ENCODE measurements at regions not wholly inside any gene's neighbourhood (a gene's known extent, or its start where the extent isn't known, plus 50 kb on each side); places are given as distances from the start of the nearest gene placed in this dataset.

DNA sequence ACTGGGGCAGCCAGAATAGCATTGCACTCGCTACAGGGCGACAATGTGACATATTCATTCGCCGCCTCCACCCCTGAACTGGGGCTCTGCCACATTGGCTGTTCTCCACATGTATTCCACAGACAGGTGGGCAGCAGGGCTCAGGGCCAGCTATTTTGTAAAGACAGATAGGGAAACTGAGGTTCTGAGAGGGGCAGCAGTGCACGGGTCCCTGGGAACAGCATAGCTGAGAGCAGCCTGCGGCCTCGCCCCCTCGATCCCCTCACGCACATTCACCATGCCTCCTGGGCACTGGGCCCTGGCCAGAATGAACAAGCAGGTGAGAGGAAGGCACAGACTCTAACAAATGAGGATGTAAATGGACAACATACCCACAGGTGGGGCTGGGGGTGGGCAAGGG, 75.0 kb upstream of the SPATA12 start:
- Mint-ChIP-seq H3K27ac (peak overlapping the region; percentile 84 to 86 (median 85)), H3K4me1 (peaks cover 66% of the 10 kb centered on the region), H3K36me3 (ENCODE audit: low read depth) (peaks cover 3% of the 10 kb centered on the region), H3K27me3 (ENCODE audit: low read depth) (no peaks in the 10 kb centered on the region), H3K4me3 (no peak overlapping the region), H3K9me3 (no peaks in the 10 kb centered on the region)
- TF ChIP-seq, protein P1, sequence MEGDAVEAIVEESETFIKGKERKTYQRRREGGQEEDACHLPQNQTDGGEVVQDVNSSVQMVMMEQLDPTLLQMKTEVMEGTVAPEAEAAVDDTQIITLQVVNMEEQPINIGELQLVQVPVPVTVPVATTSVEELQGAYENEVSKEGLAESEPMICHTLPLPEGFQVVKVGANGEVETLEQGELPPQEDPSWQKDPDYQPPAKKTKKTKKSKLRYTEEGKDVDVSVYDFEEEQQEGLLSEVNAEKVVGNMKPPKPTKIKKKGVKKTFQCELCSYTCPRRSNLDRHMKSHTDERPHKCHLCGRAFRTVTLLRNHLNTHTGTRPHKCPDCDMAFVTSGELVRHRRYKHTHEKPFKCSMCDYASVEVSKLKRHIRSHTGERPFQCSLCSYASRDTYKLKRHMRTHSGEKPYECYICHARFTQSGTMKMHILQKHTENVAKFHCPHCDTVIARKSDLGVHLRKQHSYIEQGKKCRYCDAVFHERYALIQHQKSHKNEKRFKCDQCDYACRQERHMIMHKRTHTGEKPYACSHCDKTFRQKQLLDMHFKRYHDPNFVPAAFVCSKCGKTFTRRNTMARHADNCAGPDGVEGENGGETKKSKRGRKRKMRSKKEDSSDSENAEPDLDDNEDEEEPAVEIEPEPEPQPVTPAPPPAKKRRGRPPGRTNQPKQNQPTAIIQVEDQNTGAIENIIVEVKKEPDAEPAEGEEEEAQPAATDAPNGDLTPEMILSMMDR (IDR thresholded peaks at IDR 0.05; ENCODE audit: unreplicated experiment in 3 of 3): no peak

DNA sequence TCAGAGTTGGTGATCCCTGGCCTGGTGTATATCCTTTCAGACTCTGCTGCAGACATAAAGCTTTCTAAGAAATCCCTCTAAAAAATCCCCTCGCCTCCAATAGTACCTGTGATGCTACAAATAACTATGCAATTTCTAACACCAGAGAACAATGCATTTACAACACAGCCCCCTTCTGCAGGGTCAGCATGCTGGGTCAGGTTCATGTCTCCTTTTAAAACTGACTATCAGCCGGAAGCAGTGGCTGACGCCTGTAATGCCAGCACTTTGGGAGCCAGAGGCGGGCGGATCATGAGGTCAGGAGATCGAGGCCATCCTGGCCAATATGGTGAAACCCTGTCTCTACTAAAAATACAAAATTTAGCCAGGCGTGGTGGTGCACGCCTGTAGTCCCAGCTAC, 77.0 kb upstream of the SPATA12 start:
- peak overlapping the region; percentile 45 to 94 (median 86) for H3K27ac Mint-ChIP-seq
- H3K27me3 Mint-ChIP-seq (ENCODE audit: low read depth): no peaks in the 10 kb centered on the region
- no peak overlapping the region for H3K4me3 Mint-ChIP-seq
- TF ChIP-seq, protein P1 (IDR thresholded peaks at IDR 0.05; ENCODE audit: unreplicated experiment in 3 of 3): no peak
- H3K4me1 Mint-ChIP-seq: peaks cover 49% of the 10 kb centered on the region
- H3K9me3 Mint-ChIP-seq: no peaks in the 10 kb centered on the region
- peaks cover 3% of the 10 kb centered on the region for H3K36me3 Mint-ChIP-seq (ENCODE audit: low read depth)

DNA sequence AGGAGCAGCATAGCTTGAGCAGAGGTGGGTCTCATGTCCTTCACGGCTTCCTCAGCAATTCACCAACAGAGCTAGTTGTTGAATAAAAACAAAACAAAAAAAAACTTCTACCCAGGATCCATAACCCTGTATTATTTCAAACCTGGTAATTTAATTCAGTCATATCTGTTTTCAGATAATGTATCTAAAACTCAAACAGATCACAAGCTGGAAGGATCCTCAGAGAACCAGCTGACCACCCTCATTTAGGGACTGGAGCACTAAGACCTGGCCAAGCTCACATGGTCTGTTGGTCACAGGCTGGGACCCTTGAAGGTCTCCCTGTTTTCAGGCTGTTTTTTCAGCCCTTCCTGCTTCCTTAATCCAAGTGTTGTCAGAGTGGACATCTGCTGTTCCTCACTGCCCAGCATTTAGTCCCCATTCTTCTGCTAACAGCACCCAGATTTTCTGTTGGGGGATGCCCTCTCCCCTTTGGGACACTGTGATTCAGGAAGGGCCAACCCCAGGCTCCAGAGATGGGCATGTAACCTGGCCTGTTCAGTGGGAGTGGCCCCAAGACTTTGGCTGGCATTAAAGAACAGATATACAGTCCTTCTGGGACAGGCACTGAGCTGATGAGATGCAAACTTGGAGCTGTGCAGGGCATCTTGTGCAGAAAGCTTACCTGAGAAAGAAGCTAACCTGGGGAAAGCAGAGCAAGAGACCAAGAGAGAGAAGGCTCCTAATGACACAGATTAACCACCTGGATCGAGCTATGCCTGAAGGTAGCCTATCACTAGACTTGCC, 78.8 kb upstream of the SPATA12 start:
- Mint-ChIP-seq H3K4me1 (peaks cover 53% of the 10 kb centered on the region), H3K36me3 (ENCODE audit: low read depth) (peaks cover 3% of the 10 kb centered on the region), H3K9me3 (no peaks in the 10 kb centered on the region), H3K27me3 (ENCODE audit: low read depth) (no peaks in the 10 kb centered on the region), H3K27ac (peak overlapping the region; percentile 50 to 79 (median 67)), H3K4me3 (no peak overlapping the region)
- TF ChIP-seq, protein P1 (IDR thresholded peaks at IDR 0.05; ENCODE audit: unreplicated experiment in 3 of 3): no peak

DNA sequence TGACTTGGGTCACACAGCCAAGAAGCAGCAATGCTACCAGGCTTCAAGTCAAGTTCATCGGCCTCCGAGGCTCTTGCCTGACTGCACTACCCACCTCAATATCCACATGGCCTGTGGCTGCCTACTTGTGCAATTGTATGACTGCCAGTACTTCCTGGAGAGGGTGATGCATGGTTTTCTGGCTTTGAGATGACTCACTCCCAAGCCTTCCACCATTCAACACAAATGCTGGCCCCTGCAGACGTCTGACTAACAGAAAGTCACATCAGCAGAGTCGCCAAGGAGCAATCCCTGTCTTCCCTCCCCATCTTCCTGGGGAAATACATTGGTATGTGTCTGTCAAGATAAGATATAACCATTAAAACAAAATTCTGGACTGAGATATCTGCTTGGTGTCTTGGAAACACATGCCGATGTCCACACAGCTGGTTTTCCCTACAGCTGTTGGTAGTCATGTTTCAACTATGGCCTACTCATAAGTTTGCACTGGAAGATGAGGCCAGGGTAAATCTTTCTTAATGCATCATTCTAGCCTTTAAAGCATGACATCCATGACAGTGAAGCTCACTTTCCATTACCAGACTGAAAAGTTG, 79.6 kb upstream of the SPATA12 start:
- TF ChIP-seq, protein P1 (IDR thresholded peaks at IDR 0.05; ENCODE audit: unreplicated experiment in 3 of 3): no peak
- Mint-ChIP-seq H3K9me3 (no peaks in the 10 kb centered on the region), H3K4me1 (peaks cover 49% of the 10 kb centered on the region), H3K4me3 (no peak overlapping the region), H3K36me3 (ENCODE audit: low read depth) (peaks cover 3% of the 10 kb centered on the region), H3K27me3 (ENCODE audit: low read depth) (no peaks in the 10 kb centered on the region), H3K27ac (peak overlapping the region; percentile 33 to 79 (median 67))

DNA sequence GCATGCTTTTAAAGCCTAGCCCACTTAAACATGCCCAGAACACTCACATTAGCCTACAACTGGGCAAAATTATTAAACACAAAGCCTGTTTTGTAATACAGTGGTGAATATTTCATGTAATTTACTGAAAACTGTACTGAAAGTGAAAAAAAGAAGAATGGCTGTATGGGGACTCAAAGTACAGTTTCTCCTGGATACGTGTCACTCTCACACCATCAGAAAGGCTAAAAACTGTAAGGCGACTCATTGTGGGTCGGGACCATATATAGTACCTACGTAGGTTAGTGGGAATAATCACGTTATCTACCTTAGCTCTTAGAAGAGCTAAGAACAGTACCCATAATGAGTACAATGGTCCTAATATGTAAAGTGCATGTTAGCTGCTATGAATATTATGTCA, 80.2 kb upstream of the SPATA12 start:
- TF ChIP-seq, protein P1 (IDR thresholded peaks at IDR 0.05; ENCODE audit: unreplicated experiment in 3 of 3): no peak
- H3K36me3 Mint-ChIP-seq (ENCODE audit: low read depth): peaks cover 3% of the 10 kb centered on the region
- peaks cover 44% of the 10 kb centered on the region for H3K4me1 Mint-ChIP-seq
- H3K27ac Mint-ChIP-seq: no peak overlapping the region
- H3K9me3 Mint-ChIP-seq: no peaks in the 10 kb centered on the region
- no peak overlapping the region for H3K4me3 Mint-ChIP-seq
- no peaks in the 10 kb centered on the region for H3K27me3 Mint-ChIP-seq (ENCODE audit: low read depth)
